Ascending aorta (tissue), 2 donors: ENCODE measurements at regions not wholly inside any gene's neighbourhood (a gene's known extent, or its start where the extent isn't known, plus 50 kb on each side); places are given as distances from the start of the nearest gene placed in this dataset.

Experiments
- DNase-seq, 2 donors: peaks; one replicate each; pipeline ENCODE4 v3.0.0-alpha.2; 2019; ENCODE audit warnings: low spot score in 2 of 2
- H3K27ac ChIP-seq, 2 donors: fragments of 200-600 bp; sonication (generic); one replicate each; pipeline ENCODE4 v1.5.1; 2016 to 2017; ENCODE audit warnings: mild to moderate bottlenecking in 1 of 2
- H3K27me3 ChIP-seq: fragments of 200-600 bp; sonication (generic); one replicate; pipeline ENCODE4 v1.5.1; 2017
- H3K36me3 ChIP-seq, 2 donors: fragments of 200-600 bp; sonication (generic); one replicate each; pipeline ENCODE4 v1.5.1; 2016
- H3K4me1 ChIP-seq, 2 donors: fragments of 200-600 bp; sonication (generic); one replicate each; pipeline ENCODE4 v1.5.1; 2016 to 2017; ENCODE audit warnings: mild to moderate bottlenecking in 1 of 2
- H3K4me3 ChIP-seq, 2 donors: fragments of 200-600 bp; sonication (generic); one replicate each; pipeline ENCODE4 v1.5.1; 2016 to 2017; ENCODE audit warnings: mild to moderate bottlenecking in 1 of 2
- H3K9me3 ChIP-seq, 2 donors: fragments of 200-600 bp; sonication (generic); one replicate each; pipeline ENCODE4 v1.5.1; 2016
- intact Hi-C: fragments of 100-400 bp; cut with DNase I; formaldehyde crosslinking; loops from one replicate; pipeline ENCODE4 v1.15.1; 2023
- TF ChIP-seq, protein P1 (sequence below), 3 experiments: fragments of 200-600 bp in 2 of 3; fragments of 450-650 bp in 1 of 3; sonication (generic) in 2 of 3; IDR thresholded peaks; one replicate each; pipeline ENCODE4 v1.5.1; 2016 to 2019; ENCODE audit warnings: antibody characterized with exemption in 3 of 3, mild to moderate bottlenecking in 1 of 3, moderate library complexity in 1 of 3

DNA sequence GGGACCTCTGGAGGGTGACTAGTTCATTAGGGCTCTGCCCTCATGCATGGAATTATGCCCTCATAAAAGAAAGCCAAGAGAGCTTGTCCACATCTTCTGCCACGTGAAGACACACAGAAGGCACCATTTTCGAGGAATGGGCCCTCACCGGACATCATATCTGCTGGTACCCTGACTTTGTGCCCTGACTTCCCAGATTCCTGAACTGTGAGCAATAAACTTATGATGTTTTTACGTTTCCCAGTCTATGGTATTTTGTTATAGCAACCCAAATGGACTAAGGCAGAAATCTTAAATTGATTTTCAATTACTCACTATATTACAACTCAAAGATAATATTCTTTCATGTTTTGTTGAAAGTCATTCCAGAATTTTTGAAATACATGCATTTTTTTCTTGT, 163.8 kb upstream of the PAPPA start:
- intact Hi-C loops = no loop called here
- Histone ChIP-seq H3K4me3 (no peak overlapping the region), H3K36me3 (no peaks in the 10 kb centered on the region), H3K27ac (no peak overlapping the region), H3K27me3 (no peaks in the 10 kb centered on the region), H3K9me3 (no peaks in the 10 kb centered on the region), H3K4me1 (no peaks in the 10 kb centered on the region)
- TF ChIP-seq, protein P1, sequence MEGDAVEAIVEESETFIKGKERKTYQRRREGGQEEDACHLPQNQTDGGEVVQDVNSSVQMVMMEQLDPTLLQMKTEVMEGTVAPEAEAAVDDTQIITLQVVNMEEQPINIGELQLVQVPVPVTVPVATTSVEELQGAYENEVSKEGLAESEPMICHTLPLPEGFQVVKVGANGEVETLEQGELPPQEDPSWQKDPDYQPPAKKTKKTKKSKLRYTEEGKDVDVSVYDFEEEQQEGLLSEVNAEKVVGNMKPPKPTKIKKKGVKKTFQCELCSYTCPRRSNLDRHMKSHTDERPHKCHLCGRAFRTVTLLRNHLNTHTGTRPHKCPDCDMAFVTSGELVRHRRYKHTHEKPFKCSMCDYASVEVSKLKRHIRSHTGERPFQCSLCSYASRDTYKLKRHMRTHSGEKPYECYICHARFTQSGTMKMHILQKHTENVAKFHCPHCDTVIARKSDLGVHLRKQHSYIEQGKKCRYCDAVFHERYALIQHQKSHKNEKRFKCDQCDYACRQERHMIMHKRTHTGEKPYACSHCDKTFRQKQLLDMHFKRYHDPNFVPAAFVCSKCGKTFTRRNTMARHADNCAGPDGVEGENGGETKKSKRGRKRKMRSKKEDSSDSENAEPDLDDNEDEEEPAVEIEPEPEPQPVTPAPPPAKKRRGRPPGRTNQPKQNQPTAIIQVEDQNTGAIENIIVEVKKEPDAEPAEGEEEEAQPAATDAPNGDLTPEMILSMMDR (IDR thresholded peaks at IDR 0.05) = no peak
- DNase-seq = no peak

DNA sequence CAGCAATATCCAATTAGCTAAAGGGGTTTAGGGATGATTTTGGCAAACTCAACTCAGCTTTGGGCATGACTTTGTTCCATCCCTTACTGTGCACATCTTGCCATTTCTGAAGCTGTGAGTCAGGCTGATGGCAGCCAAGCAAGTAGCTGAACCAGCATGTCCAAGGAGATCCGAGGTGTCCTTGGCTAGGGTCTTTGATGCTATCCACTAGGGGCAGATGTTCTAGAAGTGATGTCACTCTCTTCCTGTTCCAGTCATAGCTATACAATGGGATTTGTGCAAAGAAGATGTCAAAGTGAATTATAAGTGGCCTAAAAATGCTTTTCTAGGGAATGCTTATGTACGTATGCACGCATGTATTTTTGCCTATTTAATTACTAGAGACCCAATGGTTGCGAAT, 160.8 kb upstream of the PAPPA start:
- DNase-seq = no peak
- Histone ChIP-seq H3K27me3 (no peaks in the 10 kb centered on the region), H3K27ac (no peak overlapping the region), H3K4me3 (no peak overlapping the region), H3K9me3 (no peaks in the 10 kb centered on the region), H3K36me3 (no peaks in the 10 kb centered on the region), H3K4me1 (no peaks in the 10 kb centered on the region)
- TF ChIP-seq, protein P1 (IDR thresholded peaks at IDR 0.05) = no peak
- intact Hi-C loops = no loop called here

DNA sequence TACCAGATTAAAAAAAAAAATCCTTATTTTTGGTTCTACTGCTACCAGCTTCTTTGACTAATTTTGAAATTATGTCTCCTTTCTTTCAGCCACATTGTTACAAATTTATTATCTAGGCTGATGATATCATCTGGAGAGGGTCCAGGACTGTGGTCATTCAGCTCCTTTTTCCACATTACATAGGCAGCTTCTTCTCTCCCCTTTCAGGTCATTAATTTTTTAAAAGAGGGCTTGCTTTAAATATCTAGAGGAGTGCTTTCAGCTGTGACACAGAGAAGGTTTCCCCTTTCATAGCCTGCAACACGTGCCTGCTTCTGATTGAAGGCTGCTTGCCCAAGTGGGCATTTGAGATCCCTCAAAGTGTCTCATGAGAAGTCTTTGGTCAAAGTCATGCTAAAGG, 155.7 kb upstream of the PAPPA start:
- no peaks in the 10 kb centered on the region for H3K36me3 ChIP-seq
- TF ChIP-seq, protein P1 (IDR thresholded peaks at IDR 0.05) = no peak
- H3K27me3 ChIP-seq = no peaks in the 10 kb centered on the region
- H3K4me1 ChIP-seq = no peaks in the 10 kb centered on the region
- no peak overlapping the region for H3K4me3 ChIP-seq
- intact Hi-C loops = no loop called here
- no peak for DNase-seq
- no peaks in the 10 kb centered on the region for H3K9me3 ChIP-seq
- no peak overlapping the region for H3K27ac ChIP-seq

DNA sequence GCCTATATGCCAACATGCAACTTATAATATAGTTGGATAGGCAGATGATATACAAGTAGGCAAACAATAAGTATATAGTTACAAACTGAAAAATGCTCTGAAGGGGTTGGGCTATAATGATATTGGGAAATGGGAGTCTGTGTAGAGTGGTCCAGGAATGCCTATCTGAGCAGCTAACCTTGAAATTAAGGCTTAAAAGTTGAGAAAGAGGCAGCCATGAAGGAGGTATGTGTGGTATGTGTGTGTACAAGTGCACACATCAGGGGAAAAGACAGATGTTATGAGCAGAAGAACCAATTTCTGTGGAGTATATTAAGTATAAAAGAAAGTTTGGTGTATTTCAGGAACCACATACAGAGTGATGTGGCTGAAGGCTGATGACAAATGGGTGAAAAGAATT, 154.9 kb upstream of the PAPPA start:
- H3K27ac ChIP-seq = no peak overlapping the region
- intact Hi-C loops = no loop called here
- no peaks in the 10 kb centered on the region for H3K36me3 ChIP-seq

DNA sequence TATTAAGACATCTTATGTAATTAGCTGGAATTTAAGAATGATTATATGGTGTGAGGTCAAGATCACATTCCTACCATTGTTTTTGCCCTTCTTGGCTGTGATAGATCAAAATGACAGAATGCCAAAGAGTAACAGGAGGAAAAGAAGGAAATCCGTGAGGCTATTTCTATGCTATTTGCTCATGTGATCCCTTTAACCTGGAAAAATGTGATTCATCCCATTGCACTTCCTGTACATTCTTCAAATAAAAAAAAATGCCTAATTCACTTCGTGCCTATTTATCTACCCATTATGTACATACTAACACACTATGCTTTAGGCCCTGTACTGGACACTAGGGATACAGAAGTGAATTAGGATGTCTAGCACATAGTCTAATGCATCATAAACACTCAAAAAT, 154.1 kb upstream of the PAPPA start:
- no peaks in the 10 kb centered on the region for H3K9me3 ChIP-seq
- DNase-seq = no peak
- no peaks in the 10 kb centered on the region for H3K4me1 ChIP-seq
- TF ChIP-seq, protein P1 (IDR thresholded peaks at IDR 0.05) = no peak
- H3K4me3 ChIP-seq = no peak overlapping the region
- H3K36me3 ChIP-seq = no peaks in the 10 kb centered on the region
- intact Hi-C loops = no loop called here
- no peak overlapping the region for H3K27ac ChIP-seq
- H3K27me3 ChIP-seq = no peaks in the 10 kb centered on the region

More for the DNA sequence above, 154.9 kb upstream of the PAPPA start:
- H3K27me3 ChIP-seq = no peaks in the 10 kb centered on the region
- no peak for DNase-seq
- no peaks in the 10 kb centered on the region for H3K9me3 ChIP-seq
- TF ChIP-seq, protein P1 (IDR thresholded peaks at IDR 0.05) = no peak
- H3K4me3 ChIP-seq = no peak overlapping the region
- H3K4me1 ChIP-seq = no peaks in the 10 kb centered on the region

DNA sequence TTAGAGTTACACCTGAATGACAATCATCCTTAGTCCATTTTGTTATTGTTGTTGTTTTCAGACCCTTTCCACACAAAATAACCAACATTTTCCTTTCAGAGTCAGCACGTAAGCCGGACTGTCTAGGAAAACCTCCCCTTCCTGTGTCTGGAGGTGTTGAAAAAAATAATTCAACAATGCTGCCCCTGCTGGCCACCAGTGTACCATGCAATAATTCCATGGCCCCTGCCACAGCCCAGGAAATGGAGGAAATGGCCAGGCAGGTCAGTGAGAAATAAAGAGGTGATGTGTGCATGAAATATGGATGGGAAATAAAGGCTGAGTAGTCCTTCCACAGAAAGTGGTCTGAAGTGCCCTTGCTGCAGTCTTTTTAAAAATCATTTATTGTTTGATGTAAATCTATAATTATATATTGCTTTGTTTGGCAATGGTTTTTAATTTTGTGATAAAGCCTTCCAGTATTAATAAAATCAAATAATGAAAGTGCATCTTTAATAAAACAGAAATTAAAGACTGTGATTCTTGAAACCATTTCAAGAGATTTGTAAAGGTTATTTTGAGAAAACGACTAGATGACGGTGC, 152.8 kb upstream of the PAPPA start:
- Histone ChIP-seq H3K27ac (no peak overlapping the region), H3K4me1 (no peaks in the 10 kb centered on the region), H3K4me3 (no peak overlapping the region), H3K27me3 (no peaks in the 10 kb centered on the region), H3K9me3 (no peaks in the 10 kb centered on the region), H3K36me3 (no peaks in the 10 kb centered on the region)
- TF ChIP-seq, protein P1 (IDR thresholded peaks at IDR 0.05) = peak in 2 of 3 experiments; percentile 18 to 20
- DNase-seq = no peak
- intact Hi-C loops = no loop called here
